ENCODE measurements at regions not wholly inside any gene's neighbourhood (a gene's known extent, or its start where the extent isn't known, plus 50 kb on each side); places are given as distances from the start of the nearest gene placed in this dataset.

- TF ChIP-seq BCLAF1 (IDR thresholded peaks at IDR 0.05): no peak
- TF ChIP-seq GABPA (IDR thresholded peaks at IDR 0.05; ENCODE audit: low read depth): peak; percentile 67; the same call in 1 of the 2 replicates
- TF ChIP-seq ZNF687 (IDR thresholded peaks at IDR 0.05): peak; percentile 98
- no peak for TF ChIP-seq MYC (IDR thresholded peaks at IDR 0.05; ENCODE audit: insufficient read depth, insufficient read length, insufficient replicate concordance, low read length, severe bottlenecking)
- TF ChIP-seq RELA (IDR thresholded peaks at IDR 0.05; ENCODE audit: borderline replicate concordance, partially characterized antibody): no peak
- no peak for TF ChIP-seq FOXK2 (IDR thresholded peaks at IDR 0.05)
- no peak for TF ChIP-seq NFYA (IDR thresholded peaks at IDR 0.05; ENCODE audit: borderline replicate concordance, low read depth, low read length)
- peak; percentile 89 for TF ChIP-seq RELB (IDR thresholded peaks at IDR 0.05; ENCODE audit: low read depth)
- peak; percentile 79 for TF ChIP-seq BCL11A (IDR thresholded peaks at IDR 0.05; ENCODE audit: low read depth, low read length)
- no peak for TF ChIP-seq NFYB (IDR thresholded peaks at IDR 0.05; ENCODE audit: insufficient read depth, low read depth, low read length)
- TF ChIP-seq JUND (IDR thresholded peaks at IDR 0.05; ENCODE audit: low read depth, low read length): peak; percentile 8; the same call in 1 of the 2 replicates
- no peak for TF ChIP-seq RFX5 (IDR thresholded peaks at IDR 0.05; ENCODE audit: low read depth, low read length)
- TF ChIP-seq LARP7 (IDR thresholded peaks at IDR 0.05): no peak
- TF ChIP-seq CBX5 (IDR thresholded peaks at IDR 0.05; ENCODE audit: low read depth): peak; percentile 97
- TF ChIP-seq PML (IDR thresholded peaks at IDR 0.05; ENCODE audit: low read length): peak; percentile 43; the same call in 1 of the 2 replicates
- TF ChIP-seq CUX1 (IDR thresholded peaks at IDR 0.05; ENCODE audit: insufficient replicate concordance, low read depth, low read length): peak; percentile 4
These were observed 120.8 kb downstream of the LMO4 start (continued) for GRCh38 chr1:87449348-87449963.

Measured in GM12878 (cell line).